GM21786 (cell line): ENCODE measurements at regions not wholly inside any gene's neighbourhood (a gene's known extent, or its start where the extent isn't known, plus 50 kb on each side); places are given as distances from the start of the nearest gene placed in this dataset.

Source experiments
- ATAC-seq: cut with Tn5 transposase; IDR thresholded peaks from one replicate; pipeline ENCODE4 v1.9.1; 2021; ENCODE audit not compliant: unreplicated experiment

DNA sequence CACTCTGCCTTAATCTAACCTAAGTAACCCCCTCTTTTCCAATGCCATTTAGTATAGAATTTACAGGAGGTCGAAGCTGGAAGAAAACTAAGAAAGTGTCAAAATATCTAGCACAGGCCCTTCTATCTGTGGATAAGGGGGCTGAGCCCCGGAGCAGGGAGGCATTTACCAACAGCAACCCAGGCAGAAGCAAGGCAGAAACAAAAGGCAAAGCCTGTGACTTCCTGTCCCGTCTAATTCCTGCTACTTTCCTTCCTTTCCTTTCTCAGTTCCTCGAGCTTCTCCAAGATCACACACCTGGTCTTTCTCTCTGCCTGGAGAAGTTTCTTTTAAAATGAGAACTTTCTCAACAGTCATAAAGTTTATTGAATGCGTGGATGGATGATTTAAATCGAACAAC is 146.0 kb downstream of the FOXA2 start:
- ATAC-seq = no peak

DNA sequence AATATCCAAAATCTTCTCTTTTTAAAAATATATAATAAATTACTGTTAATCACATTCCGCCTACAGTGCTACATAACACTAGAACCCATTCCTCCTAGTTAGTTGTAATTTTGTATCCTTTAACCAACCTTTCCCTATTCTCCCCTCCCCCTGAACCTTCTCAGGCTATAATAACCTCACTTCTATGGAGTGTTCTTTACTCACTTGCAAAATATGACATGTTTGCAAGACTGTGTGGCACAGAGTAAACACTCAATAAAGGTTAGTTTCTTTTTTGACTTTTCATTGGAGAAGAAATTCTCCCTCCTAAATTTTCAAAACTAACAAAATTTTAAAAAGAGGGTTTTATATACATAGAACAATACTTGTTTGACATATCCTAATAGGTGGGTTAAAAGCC is 147.0 kb downstream of the FOXA2 start:
- ATAC-seq = no peak

DNA sequence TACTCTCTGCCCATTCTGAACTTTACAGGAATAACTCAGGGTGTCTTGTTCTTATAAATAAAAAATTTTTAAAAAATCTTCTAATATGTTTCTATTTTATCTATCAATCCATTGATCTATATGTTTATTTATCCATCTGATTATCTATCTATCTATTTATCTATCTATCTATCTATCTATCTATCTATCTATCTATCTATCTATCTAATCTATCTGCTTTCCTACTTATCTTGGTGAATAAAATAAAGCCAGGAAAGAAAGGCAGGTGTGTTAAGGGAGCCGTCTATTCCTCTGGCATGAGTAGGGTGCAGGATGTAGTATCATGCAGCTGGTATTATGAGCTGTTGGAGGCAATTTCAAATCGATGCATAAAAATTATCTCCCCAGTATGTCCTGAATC is 153.0 kb downstream of the FOXA2 start:
- ATAC-seq = no peak

DNA sequence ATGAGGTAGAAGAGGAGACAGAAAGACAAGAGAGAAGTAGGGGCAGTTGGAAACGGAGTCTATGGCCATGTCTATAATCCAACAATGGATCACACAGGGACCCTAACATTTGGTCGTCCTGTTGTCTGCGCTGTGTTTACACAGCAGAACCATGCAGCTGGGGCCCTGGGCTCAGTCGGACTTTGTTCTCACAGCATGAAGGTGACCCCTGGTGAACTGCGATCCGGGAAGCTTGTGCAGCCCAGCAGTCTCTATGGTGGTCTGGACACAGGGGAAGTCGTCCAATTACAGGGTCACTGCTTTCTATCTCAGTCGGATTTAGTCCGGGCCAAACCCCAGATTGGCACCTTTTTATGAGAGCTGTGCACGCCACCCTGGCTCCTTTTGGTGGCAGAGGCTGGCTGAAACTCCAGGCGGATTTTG is 153.6 kb downstream of the FOXA2 start:
- no peak for ATAC-seq

DNA sequence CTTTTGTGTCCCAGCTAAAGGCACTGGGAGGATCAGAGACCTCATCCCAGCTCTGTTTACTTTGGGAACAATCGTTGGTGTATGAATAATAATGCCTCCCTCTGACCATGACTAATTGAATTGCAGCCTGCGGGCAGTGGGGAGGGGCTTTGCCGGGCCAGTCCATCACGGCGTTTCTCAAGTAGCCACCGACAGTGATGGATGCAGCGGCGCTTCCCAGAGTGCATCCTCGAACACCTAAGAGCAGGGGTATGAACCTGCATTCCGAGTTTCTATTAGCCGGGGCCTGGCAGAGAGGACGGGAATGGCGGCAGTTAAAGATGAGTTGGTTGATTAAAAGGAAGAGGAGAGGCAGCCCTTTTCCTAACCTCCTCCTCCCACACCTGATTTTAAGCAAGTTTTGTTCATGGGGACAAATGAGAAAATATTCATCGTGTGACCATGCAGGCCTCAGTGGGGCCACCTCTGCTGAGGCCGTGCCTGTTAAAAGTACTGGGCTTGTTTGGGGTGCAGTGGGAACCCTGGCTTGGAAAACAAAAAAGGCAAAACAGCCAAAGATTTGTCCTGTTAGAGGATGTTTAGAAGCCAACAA is 154.1 kb downstream of the FOXA2 start:
- no peak for ATAC-seq

DNA sequence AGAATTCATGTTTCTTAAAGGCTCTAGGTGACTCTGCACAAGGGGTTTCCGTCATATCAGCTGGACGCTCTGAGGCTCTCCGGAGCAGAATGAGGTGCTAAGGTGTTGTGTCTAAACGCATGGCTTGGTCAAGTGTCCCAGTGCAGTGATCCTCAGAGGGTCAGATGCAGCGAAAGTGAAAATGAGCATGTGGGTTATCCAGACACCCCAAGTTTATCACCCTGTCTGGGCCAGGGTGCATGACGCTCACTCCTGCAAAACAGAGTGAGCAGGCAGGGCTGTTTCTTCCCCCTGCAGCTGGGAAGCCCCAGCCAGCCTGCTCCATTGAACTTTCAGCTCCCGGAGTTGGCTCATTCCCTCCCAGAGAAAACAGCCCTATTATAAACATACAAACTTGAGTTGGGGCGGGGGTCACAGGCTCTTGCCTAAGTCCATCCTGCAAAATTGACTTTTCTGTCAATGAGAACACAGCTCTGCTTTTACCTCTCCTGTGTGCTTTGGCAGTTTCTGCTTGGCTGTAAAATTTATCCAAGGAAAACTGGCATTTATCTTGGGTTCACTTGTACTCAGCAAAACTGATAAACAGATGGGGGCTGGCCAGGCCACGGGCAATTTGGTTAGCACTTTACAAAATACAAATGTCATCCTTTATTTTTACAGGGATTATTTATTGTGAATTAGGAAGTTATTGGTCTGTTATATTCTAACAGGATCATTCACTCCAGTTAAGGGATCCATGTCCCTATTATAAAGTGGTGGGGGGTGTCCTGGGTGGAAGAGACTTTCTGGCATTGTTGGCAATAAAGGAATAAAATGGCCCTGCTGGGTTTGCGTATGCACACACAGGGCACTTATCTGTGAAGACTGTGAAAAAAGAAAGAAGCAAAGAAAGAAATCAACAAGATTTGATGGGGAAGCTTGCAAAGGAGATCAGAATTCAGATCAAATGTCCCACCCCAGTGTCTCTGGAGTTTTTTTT is 154.9 kb downstream of the FOXA2 start:
- no peak for ATAC-seq

DNA sequence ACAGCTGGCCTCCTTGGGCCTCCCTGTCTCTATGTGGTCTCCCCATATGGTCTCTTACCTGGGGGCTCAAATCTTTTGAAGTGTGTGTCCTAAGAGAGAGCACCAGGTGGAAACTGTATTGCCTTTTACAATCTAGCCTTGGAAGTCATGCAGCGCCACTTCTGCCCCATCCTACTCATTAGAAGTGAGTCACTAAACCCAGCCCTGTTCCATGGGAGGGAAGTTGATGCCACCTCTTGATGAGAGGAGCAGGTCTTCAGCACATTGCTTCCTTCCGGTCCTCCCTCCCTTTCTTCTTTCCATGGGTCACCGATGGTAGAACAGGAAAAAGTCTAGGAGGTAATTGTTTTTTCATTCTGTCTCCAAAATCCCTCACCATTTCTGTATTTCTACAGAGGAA is 156.3 kb downstream of the FOXA2 start:
- ATAC-seq = no peak

DNA sequence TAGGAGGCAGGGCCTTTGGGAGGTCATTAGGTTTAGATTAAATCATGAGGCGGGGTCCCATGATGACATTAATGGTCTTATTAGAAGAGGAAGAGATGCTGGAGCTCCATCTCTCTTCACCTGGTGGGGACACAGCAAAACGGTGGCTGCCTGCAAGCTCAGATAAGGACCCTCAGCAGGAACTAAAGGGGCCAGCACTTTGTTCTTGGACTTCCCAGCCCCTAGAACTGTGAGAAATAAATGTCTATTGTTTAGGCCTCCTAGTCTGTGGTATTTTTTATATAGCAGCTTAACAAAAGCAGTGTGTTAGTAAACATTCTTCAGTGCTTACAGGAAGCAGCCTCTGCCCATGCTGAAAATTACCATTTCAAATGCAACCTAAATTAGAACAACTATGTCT is 157.6 kb downstream of the FOXA2 start:
- ATAC-seq = no peak

DNA sequence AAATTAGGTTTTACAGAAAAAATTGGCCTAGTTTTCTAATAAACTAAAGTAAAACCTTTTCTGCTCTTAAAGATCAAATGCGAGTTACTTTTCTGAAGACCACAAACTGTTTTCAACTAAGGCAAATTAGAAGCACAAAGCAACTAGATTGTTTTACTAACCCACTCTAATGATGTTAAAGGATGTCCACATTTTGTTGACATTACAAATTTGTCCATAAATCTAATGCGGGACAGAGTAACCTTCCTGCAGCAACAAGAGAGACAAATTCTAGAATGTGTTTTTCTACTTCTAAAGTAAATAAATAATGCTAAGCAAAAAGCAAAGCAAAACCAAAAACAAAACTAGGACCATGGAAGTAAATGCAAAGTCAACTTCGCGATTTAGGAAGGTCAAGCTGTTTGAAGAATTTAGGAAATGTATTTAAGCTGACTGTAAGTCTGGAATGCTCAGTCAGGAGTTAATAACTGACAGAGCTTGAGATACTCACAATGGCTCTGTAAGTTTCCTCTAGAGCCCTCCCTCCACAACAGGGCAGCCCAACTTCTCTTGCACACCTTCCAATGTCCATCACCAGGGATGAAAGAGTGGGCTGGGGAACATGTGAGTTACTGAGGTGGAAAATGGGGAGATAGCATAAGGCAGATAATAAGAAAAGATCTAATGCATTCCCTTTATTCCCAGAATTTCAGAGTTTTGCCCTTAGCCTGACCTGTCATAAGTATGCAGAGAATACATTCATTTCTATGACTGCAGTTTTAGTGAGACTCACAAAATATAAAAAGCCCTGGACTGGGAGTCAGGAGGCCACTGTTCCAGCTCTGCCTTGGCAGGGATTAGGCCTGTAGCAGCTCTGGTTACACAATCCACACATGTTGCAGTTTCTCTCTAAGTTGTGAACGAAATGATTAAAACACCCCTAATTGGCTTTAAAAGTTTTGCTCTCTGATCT is 158.8 kb downstream of the FOXA2 start:
- no peak for ATAC-seq

DNA sequence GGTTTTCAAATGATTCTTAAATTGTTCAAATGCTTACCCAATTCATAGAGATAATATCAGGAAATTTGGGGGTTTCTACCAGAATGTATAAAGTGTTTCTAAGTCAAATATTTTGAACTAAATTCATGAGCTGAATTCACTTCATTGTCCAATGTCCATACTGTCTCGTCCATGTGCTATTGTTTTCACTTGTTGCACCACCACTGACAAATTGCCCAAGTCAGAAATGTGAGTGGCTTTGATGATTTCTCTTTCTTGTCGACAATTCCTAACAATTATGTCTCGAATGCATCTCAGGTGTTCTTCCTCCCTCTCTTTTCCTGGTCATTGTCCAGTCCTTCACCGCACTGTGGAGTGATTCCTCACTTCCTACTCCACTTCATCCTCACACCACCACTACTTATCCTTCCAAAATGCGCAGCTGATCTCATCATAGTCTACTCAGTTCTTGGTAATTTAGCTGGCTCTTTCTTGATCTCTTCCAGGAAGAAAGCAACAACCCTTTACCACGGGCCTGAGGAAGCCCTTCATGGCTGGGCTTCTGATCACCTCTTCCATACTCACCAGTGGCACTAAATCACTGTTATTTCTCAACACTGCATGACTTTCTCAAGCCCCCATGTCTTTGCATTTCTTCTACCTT is 161.1 kb downstream of the FOXA2 start:
- no peak for ATAC-seq

DNA sequence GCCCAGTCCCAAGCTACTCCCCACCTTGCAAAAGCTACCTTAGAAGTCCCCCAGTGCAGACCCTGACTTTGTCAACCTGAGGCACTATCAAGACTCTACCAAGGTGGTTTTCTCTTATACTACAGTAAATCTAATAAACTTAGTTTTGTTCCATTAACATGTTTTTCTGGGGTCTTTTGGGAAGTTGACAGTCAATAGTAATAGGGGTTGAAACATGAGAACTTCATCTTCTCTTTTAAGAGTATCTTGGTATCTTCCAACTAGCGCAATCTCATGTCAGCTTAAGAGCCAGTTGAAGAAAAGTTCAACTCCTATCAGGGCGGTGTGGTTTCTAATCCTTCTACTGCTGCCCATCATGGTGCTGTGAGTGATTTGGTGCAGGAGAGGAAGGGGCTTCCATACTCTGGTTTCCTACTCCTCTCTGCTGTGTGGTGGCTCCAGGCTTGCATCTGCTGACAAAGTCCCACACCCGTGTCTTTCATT is 164.2 kb downstream of the FOXA2 start:
- ATAC-seq = no peak

DNA sequence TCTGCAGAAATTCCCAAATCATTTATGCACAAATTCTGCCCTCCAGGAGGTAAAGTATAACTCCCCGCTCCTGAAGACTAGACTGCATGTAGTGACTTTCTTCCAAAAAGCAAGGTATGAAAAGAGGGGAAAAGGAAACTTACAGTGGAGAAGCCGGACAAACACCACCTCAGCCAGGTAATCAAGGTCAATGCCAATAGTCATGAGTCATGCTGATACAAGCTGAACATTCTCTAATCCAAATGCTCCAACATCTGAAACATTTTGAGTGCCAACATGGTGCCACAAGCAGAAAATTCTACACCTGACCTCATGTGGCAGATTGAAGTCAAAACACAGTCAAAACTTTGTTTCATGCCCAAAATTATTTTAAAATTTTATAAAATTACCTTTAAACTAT is 165.6 kb downstream of the FOXA2 start:
- no peak for ATAC-seq

DNA sequence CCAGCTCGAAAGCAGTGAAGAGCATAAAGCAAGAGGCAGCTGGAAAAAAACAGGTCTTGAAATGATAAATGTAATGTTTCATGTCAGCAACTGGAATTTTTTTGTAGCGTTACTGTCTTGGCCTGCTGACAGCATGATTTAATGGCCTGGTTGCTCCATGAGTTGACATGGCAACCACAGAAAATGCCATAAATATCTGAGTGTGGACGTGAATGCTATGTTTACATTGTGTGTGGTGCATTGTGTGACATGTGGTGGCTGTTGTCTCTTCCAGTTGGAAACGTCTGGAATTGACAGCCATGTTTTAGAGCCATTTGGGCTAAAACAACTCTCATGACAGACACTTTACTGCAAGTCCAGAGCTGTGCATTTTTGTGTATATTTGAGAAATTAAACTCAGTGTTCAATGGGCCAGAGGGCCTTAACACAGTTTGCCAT is 170.0 kb downstream of the FOXA2 start:
- no peak for ATAC-seq

DNA sequence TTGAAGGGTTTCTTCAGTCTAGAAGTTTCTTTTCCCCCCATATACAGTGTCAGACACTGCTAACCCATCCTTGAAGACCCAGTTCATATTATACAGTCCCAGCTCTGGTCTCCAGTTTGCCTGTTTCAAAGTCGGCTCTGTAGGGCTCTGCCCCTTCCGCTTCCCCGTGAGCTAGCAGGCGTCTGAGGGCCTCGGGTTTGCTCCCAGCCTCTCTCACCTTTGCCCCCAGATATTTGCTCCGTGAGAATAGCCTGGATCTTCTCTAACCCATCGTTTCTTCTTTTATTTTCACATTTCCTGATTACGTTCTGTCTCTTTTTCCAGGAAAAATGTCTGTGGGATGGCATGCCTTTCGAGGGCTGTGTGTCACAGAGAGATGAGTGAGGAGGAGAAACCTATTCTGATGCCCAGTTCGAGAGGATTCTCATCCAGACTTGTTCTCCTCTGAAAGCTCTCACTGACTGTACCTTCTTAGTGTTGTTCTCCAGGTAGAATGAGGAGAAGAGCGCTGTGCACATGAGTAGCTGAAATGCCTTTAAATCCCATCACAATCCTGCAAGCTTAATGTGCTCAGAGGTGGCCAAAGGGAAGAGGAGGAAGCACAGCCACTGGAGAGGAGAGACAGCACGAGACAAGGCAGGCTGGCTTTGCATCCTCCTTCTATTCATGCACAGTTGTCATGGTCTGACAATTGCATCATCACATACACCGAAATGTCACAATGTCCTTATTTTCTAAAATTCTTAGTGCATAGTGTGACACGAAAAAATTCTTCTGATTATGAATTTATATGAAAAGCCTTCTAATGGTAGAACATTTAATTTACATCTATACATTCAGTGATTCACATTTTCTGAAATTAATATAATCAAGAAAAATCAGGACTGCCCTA is 171.1 kb downstream of the FOXA2 start:
- no peak for ATAC-seq

DNA sequence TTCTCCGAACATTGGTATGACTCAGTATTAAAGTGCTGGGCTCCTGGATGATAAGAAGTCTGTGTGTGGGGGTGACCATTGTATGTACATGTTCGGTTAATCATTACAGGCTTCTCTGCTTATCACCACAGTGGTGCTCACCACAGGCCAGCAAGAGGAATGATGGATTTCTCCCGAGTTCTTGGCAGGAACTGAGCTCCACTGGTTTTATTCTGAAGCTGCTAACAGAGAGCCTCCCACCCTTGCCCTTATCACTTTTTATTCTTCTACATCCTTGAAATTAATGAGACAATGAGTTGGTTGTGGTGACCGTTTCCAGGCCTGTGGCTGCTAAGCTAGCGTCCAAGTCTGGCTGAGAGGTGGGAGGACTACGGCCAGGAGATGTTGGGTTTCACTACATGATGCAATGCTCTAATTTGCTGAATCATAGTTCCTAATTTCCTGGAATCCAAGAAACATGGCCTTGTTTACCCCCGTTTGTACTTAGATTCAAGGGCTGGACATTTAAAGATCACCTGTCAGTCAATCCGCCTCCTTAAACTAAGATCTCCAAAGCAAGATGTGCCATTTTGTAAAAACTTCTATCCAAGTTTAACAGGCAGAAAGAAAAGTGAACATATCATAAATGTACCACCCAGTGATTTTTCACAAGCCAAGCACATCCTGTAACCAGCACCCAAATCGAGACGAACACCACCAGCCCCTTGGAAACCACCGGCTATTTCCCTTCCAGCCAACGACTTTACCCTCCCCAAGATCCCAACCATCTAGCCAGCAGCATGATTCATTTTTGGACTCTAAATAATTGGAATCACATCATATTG is 172.5 kb downstream of the FOXA2 start:
- ATAC-seq = no peak

DNA sequence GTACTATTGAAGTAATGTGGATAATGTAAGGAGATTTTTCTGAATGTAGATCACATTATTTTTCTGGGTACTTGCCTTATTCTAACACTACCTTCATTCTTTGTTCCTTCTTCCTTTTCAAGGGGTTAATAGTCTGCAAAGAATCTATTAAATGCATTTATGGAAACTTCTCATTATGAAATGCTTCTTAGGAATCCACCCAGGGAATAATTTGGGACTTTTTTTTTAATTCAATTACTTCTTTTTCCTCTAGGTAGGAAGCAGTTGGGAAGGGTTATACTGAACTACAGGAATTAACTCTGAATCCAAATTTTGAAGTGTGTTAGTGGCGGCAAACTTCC is 173.1 kb downstream of the FOXA2 start:
- no peak for ATAC-seq

DNA sequence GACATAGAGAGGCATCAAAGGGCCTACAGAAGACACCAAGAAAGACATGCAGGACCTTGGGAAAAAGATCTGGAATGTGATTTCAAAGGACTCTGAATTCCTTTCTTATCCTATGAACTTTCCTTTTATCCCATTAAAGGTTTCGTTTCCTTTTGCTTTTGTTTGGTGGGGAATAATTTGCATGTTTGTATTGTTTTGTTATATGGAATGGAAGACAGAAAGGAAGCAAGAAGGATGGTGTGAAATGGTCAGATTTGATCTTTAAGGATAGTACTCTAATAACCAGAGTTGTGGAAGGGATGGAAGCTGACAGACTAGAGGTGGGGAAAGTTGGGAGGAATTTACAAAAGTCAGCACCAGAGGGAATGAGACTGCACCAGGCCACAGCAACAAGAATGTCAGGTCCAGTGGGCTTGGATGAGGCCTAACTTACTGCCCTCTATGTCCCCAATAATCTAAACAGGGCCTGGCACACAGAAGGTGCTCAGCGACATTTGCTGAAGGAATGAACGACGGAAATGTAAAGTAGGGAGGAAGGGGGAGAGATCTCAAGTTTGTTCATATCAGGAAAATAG is 173.7 kb downstream of the FOXA2 start:
- no peak for ATAC-seq

DNA sequence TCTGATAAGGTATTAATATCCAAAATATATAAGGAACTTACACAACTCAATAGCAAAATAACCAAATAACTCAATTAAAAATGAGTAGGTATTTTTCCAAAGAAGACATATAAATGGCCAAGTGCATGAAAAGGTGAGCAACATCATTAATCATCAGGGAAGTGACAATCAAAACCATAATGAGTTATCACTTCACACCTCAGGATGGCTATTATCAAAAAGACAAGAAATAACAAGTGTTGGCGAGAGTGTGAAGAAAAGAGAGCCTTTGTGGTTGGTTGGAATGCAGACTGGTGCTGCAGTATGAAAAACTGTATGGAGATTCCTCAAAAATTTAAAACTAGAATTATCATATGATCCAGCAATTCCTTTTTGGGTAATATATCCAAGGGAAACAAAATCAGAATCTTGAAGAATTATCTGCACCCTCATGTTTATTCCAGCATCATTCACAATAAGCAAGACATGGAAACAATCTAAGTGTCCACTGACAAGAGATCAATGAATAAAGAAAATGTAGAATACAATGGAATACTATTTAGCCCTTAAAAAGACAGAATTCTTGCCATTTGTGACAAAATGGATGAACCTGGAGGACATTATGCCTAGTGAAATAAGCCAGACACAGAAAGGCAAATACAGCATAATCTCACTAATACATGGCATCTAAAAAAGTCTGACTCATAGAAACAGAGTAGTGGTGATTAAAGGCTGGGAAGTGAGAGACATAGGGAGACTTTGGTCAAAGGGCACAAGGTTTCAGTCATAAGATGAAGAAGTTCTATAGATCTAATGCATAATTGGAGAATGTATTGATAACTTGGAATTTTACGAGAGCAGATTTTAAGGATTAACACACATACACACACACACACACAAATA is 175.6 kb downstream of the FOXA2 start:
- ATAC-seq = no peak
